ENCODE measurements at regions not wholly inside any gene's neighbourhood (a gene's known extent, or its start where the extent isn't known, plus 50 kb on each side); places are given as distances from the start of the nearest gene placed in this dataset.

DNA sequence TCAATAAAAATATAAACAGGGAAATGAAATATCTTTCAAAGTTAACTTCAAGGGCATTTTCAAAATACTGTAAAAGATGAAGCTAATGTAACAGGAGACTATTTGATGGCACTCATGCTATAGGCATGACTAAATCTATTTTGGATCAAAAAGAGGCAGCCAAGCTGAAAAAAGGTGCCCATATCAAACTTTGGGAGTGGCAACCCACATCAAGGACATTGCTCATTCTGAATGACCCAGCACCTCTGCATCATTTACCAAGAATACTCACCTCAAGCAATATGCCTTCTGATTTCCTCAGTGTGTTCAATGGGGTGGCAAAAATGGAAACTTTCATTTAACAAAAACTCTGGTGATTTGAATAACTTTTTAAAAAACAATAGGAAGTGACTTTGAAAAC, 853.3 kb downstream of the TLE1 start:
- H3K4ac ChIP-seq (ENCODE audit: low read length) = no peak overlapping the region
- no peaks in the 10 kb centered on the region for H3K27me3 ChIP-seq (ENCODE audit: control insufficient read depth in 3 of 3, insufficient read depth in 3 of 3, low read depth in 1 of 3, low read length in 3 of 3)
- no peak overlapping the region for H2AK5ac ChIP-seq (ENCODE audit: low read depth, low read length)
- H3K4me1 ChIP-seq (ENCODE audit: control insufficient read depth in 2 of 2, insufficient read depth in 1 of 2, low read depth in 1 of 2, low read length in 2 of 2) = peaks cover 0 to 2% of the 10 kb centered on the region in 2 donors
- no peaks in the 10 kb centered on the region for H3K9me3 ChIP-seq (replicated peaks in 1 of 2; ENCODE audit: control insufficient read depth in 2 of 2, insufficient read depth in 1 of 2, low read depth in 1 of 2, low read length in 2 of 2)
- H4K8ac ChIP-seq (ENCODE audit: low read depth, low read length) = no peak overlapping the region
- no peak overlapping the region for H2AFZ ChIP-seq (ENCODE audit: low read length)
- H3K23ac ChIP-seq (ENCODE audit: low read depth, low read length, poor library complexity) = no peak overlapping the region
- no peaks in the 10 kb centered on the region for H3K36me3 ChIP-seq (replicated peaks in 1 of 2; ENCODE audit: control insufficient read depth in 2 of 2, insufficient read depth in 2 of 2, low read length in 2 of 2)
- H3K27ac ChIP-seq (replicated peaks; ENCODE audit: low read length) = no peak overlapping the region
- no peak overlapping the region for H3K4me3 ChIP-seq (ENCODE audit: low read length in 2 of 2)
- H3K4me2 ChIP-seq (ENCODE audit: insufficient read depth, low read length, poor library complexity, severe bottlenecking) = no peak overlapping the region
- H3K79me1 ChIP-seq (ENCODE audit: low read depth, low read length) = no peaks in the 10 kb centered on the region
- no peak overlapping the region for H3K18ac ChIP-seq (ENCODE audit: low read length)
- no peak overlapping the region for H2BK120ac ChIP-seq (ENCODE audit: low read depth, low read length)
- no peak for DNase-seq (ENCODE audit: low spot score)
- H3K9ac ChIP-seq (ENCODE audit: low read depth, low read length, poor library complexity) = no peak overlapping the region
- H3K14ac ChIP-seq (ENCODE audit: low read length) = no peak overlapping the region
- H4K91ac ChIP-seq (ENCODE audit: low read depth, low read length, poor library complexity) = no peak overlapping the region
- H2BK5ac ChIP-seq (ENCODE audit: low read length) = no peak overlapping the region
- H2BK12ac ChIP-seq (ENCODE audit: low read length) = no peak overlapping the region
- H2BK15ac ChIP-seq (ENCODE audit: low read length) = no peak overlapping the region

DNA sequence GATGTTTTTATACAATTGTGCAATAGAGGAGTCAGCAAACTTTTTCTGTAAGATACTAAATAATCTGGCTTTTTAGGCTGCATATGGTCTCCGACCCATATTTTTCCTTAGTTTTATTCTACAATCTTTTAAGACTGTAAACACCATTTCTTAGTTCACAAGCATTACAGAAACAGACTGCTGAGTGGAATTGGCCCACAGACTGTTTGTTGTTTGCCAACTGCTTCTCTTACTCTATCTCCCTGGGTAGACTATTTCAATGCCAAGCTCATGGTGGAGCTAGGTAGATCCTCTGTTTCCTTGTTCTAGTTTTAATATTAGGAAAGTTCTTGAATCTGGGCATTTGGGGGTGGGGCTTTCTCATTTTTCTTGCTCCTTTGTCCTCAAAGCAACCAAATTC, 857.6 kb downstream of the TLE1 start:
- H4K91ac ChIP-seq (ENCODE audit: low read depth, low read length, poor library complexity) = no peak overlapping the region

DNA sequence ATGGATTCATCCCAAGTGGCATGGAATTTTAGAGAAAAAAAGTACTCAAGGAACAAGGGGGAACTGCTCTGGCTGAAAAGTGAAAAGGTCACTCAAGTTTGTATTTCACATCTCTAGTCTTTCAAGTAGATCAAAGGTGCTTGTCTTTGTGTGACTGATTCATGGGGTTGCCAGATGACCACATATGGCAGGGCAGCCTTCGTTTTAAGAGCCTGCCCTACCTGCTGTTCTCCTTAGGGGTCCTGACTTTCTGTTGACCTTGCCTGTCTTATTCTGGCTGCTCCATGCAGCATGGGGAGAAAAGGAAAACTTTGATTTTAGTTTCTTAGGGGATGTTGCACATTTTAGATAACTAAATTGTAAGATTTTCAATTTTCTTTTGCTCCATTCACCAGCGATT, 877.7 kb downstream of the TLE1 start:
- Histone ChIP-seq H3K36me3 (replicated peaks in 1 of 2; ENCODE audit: control insufficient read depth in 2 of 2, insufficient read depth in 2 of 2, low read length in 2 of 2) (no peaks in the 10 kb centered on the region), H3K4me2 (ENCODE audit: insufficient read depth, low read length, poor library complexity, severe bottlenecking) (no peak overlapping the region), H3K4me3 (ENCODE audit: low read length in 2 of 2) (no peak overlapping the region), H2AFZ (ENCODE audit: low read length) (no peak overlapping the region), H3K79me1 (ENCODE audit: low read depth, low read length) (no peaks in the 10 kb centered on the region), H3K27ac (replicated peaks; ENCODE audit: low read length) (no peak overlapping the region), H2BK15ac (ENCODE audit: low read length) (no peak overlapping the region), H2BK12ac (ENCODE audit: low read length) (no peak overlapping the region), H3K4me1 (ENCODE audit: control insufficient read depth in 2 of 2, insufficient read depth in 1 of 2, low read depth in 1 of 2, low read length in 2 of 2) (peaks cover 0 to 2% of the 10 kb centered on the region in 2 donors), H2BK5ac (ENCODE audit: low read length) (no peak overlapping the region), H4K8ac (ENCODE audit: low read depth, low read length) (no peak overlapping the region), H2AK5ac (ENCODE audit: low read depth, low read length) (no peak overlapping the region), H3K9ac (ENCODE audit: low read depth, low read length, poor library complexity) (no peak overlapping the region), H3K23ac (ENCODE audit: low read depth, low read length, poor library complexity) (no peak overlapping the region), H3K9me3 (replicated peaks in 1 of 2; ENCODE audit: control insufficient read depth in 2 of 2, insufficient read depth in 1 of 2, low read depth in 1 of 2, low read length in 2 of 2) (no peaks in the 10 kb centered on the region), H3K4ac (ENCODE audit: low read length) (no peak overlapping the region), H3K14ac (ENCODE audit: low read length) (no peak overlapping the region), H4K91ac (ENCODE audit: low read depth, low read length, poor library complexity) (no peak overlapping the region), H3K27me3 (ENCODE audit: control insufficient read depth in 3 of 3, insufficient read depth in 3 of 3, low read depth in 1 of 3, low read length in 3 of 3) (no peaks in the 10 kb centered on the region), H3K18ac (ENCODE audit: low read length) (no peak overlapping the region), H2BK120ac (ENCODE audit: low read depth, low read length) (no peak overlapping the region)
- WGBS, 2 donors (ENCODE audit: extremely low coverage in 2 of 2, insufficient read length in 2 of 2, insufficient replicate concordance in 1 of 2) = no CpG with 5 or more reads among the region's 2 CpGs
- DNase-seq (ENCODE audit: low spot score) = no peak

More for the DNA sequence above, 857.6 kb downstream of the TLE1 start:
- Histone ChIP-seq H2BK120ac (ENCODE audit: low read depth, low read length) (no peak overlapping the region), H3K27me3 (ENCODE audit: control insufficient read depth in 3 of 3, insufficient read depth in 3 of 3, low read depth in 1 of 3, low read length in 3 of 3) (no peaks in the 10 kb centered on the region), H2BK5ac (ENCODE audit: low read length) (no peak overlapping the region), H3K14ac (ENCODE audit: low read length) (no peak overlapping the region), H3K9me3 (replicated peaks in 1 of 2; ENCODE audit: control insufficient read depth in 2 of 2, insufficient read depth in 1 of 2, low read depth in 1 of 2, low read length in 2 of 2) (no peaks in the 10 kb centered on the region), H3K18ac (ENCODE audit: low read length) (no peak overlapping the region), H3K27ac (replicated peaks; ENCODE audit: low read length) (no peak overlapping the region), H2AK5ac (ENCODE audit: low read depth, low read length) (no peak overlapping the region), H3K4me1 (ENCODE audit: control insufficient read depth in 2 of 2, insufficient read depth in 1 of 2, low read depth in 1 of 2, low read length in 2 of 2) (peaks cover 0 to 2% of the 10 kb centered on the region in 2 donors), H2BK15ac (ENCODE audit: low read length) (no peak overlapping the region), H3K4me3 (ENCODE audit: low read length in 2 of 2) (no peak overlapping the region), H2BK12ac (ENCODE audit: low read length) (no peak overlapping the region), H3K36me3 (replicated peaks in 1 of 2; ENCODE audit: control insufficient read depth in 2 of 2, insufficient read depth in 2 of 2, low read length in 2 of 2) (no peaks in the 10 kb centered on the region), H4K8ac (ENCODE audit: low read depth, low read length) (no peak overlapping the region), H2AFZ (ENCODE audit: low read length) (no peak overlapping the region), H3K4ac (ENCODE audit: low read length) (no peak overlapping the region), H3K79me1 (ENCODE audit: low read depth, low read length) (no peaks in the 10 kb centered on the region), H3K23ac (ENCODE audit: low read depth, low read length, poor library complexity) (no peak overlapping the region), H3K9ac (ENCODE audit: low read depth, low read length, poor library complexity) (no peak overlapping the region), H3K4me2 (ENCODE audit: insufficient read depth, low read length, poor library complexity, severe bottlenecking) (no peak overlapping the region)
- no peak for DNase-seq (ENCODE audit: low spot score)
- no CpG with 5 or more reads among the region's 1 CpG for WGBS, 2 donors (ENCODE audit: extremely low coverage in 2 of 2, insufficient read length in 2 of 2, insufficient replicate concordance in 1 of 2)

DNA sequence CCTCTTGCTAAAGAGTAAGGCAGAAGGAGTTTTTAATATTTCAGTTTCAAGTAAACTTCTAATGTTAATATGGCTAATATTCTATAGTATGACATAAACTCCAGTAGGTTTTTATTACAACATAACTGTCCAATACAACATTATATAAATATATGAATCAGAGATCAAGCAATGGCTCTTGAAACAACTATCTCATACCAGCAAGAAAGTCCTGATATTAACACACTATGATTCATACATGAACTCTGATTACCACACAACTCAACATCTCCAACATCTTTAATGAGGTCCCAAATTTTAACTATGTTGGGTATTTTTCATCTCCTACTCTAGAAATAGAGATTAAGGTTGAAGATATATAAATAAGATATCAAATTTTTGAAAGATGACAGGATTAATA, 878.3 kb downstream of the TLE1 start:
- no peak overlapping the region for H4K8ac ChIP-seq (ENCODE audit: low read depth, low read length)
- no peak overlapping the region for H3K27ac ChIP-seq (replicated peaks; ENCODE audit: low read length)
- no peak for DNase-seq (ENCODE audit: low spot score)

More for the DNA sequence above, 878.3 kb downstream of the TLE1 start:
- Histone ChIP-seq H2AK5ac (ENCODE audit: low read depth, low read length) (no peak overlapping the region), H2BK12ac (ENCODE audit: low read length) (no peak overlapping the region), H2AFZ (ENCODE audit: low read length) (no peak overlapping the region), H4K91ac (ENCODE audit: low read depth, low read length, poor library complexity) (no peak overlapping the region), H2BK5ac (ENCODE audit: low read length) (no peak overlapping the region), H3K14ac (ENCODE audit: low read length) (no peak overlapping the region), H3K4me3 (ENCODE audit: low read length in 2 of 2) (no peak overlapping the region), H3K27me3 (ENCODE audit: control insufficient read depth in 3 of 3, insufficient read depth in 3 of 3, low read depth in 1 of 3, low read length in 3 of 3) (no peaks in the 10 kb centered on the region), H3K36me3 (replicated peaks in 1 of 2; ENCODE audit: control insufficient read depth in 2 of 2, insufficient read depth in 2 of 2, low read length in 2 of 2) (no peaks in the 10 kb centered on the region), H2BK15ac (ENCODE audit: low read length) (no peak overlapping the region), H3K4me2 (ENCODE audit: insufficient read depth, low read length, poor library complexity, severe bottlenecking) (no peak overlapping the region), H3K23ac (ENCODE audit: low read depth, low read length, poor library complexity) (no peak overlapping the region), H3K79me1 (ENCODE audit: low read depth, low read length) (no peaks in the 10 kb centered on the region), H2BK120ac (ENCODE audit: low read depth, low read length) (no peak overlapping the region), H3K4ac (ENCODE audit: low read length) (no peak overlapping the region), H3K4me1 (ENCODE audit: control insufficient read depth in 2 of 2, insufficient read depth in 1 of 2, low read depth in 1 of 2, low read length in 2 of 2) (peaks cover 0 to 2% of the 10 kb centered on the region in 2 donors), H3K9me3 (replicated peaks in 1 of 2; ENCODE audit: control insufficient read depth in 2 of 2, insufficient read depth in 1 of 2, low read depth in 1 of 2, low read length in 2 of 2) (no peaks in the 10 kb centered on the region), H3K9ac (ENCODE audit: low read depth, low read length, poor library complexity) (no peak overlapping the region), H3K18ac (ENCODE audit: low read length) (no peak overlapping the region)
